Inferior parietal cortex (tissue), 1 donor: ENCODE measurements at regions not wholly inside any gene's neighbourhood (a gene's known extent, or its start where the extent isn't known, plus 50 kb on each side); places are given as distances from the start of the nearest gene placed in this dataset.

Experiments
- DNase-seq: peaks from one replicate; pipeline ENCODE4 v3.0.0-alpha.2; 2016; ENCODE audit errors: extremely low spot score

DNA sequence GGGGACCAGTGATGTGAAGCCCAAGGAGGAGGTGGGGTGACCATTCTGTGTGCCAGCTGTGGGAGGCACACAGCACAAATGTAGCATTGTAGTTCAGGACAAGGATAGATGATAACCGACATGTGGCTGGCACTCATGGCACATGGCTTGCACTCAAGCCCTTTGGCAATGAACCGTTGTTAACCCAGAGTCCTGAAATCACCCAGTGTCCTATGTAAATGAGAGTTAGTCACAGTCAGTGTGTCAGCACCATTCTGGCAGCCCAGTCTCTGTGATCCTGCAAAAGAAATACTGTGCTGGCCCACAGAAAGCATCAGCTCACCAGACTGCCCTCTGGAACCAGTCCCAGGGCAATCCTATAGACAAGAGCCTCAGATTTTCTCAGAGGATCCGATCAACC, 339.3 kb downstream of the MID1IP1 start:
- DNase-seq = no peak

DNA sequence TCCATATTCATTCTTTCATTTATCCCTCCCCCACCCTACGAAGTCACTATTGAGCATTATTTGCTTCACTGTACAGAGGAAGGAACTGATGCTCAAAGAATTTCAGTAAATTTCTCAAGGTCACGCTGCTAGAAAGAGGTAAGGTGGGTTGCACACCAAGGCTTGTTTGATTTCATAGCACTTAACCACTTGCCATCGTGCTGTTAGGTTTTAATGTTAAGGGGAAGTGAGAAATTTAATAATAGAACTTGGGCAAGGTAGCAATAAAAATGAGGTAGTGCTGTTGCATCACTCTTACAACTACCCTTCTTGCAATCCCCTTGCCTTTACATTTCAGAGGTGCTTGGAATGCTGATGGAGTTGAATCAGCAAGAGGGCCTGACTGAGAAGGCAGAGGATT, 343.1 kb downstream of the MID1IP1 start:
- no peak for DNase-seq

- no peak for DNase-seq
These were observed 343.7 kb downstream of the MID1IP1 start for GRCh38 chrX:39144956-39145355.

- no peak for DNase-seq
These were observed 344.6 kb downstream of the MID1IP1 start for GRCh38 chrX:39145859-39146258.

DNA sequence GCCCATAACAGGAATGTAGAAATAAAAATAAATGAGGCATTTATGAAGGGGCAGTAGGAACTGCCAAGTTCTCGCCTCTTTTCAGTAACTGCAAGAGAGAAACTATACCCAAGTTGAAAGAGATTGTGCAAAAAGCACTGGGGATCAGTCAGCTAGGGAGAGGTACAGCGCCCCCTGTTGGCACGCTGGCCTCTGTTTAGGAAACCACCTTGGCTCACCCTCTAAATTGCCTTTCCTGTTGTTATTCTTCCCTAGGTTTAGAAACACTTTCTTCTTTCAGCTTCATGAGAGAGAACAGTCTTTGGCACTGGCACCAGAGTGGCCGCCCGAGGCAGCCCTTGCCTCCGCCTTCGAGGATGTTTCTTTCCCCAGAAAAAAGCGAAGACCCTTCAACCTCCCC, 348.5 kb downstream of the MID1IP1 start:
- peak; percentile 55 for DNase-seq

GRCh38 chrX:39150220-39150619, 349.0 kb downstream of the MID1IP1 start:
- no peak for DNase-seq

DNA sequence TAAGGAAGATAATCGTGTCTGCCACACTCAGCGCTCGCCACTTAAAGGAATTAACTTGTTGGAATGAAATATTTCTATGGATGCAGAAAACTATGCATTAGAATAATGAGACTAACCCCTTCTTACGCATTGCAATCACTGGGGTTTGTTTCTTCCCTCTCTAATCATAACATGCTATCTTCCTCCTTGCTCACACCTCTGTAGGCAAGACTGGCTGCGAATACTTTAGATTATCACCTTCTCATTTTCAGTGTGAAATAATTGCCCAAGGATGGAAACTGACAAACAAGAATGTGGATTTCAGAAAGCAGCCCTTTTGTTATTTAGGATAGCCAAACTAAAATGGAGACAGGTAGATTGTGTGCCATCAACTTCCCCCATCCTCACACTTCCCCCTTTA, 349.4 kb downstream of the MID1IP1 start:
- no peak for DNase-seq

DNA sequence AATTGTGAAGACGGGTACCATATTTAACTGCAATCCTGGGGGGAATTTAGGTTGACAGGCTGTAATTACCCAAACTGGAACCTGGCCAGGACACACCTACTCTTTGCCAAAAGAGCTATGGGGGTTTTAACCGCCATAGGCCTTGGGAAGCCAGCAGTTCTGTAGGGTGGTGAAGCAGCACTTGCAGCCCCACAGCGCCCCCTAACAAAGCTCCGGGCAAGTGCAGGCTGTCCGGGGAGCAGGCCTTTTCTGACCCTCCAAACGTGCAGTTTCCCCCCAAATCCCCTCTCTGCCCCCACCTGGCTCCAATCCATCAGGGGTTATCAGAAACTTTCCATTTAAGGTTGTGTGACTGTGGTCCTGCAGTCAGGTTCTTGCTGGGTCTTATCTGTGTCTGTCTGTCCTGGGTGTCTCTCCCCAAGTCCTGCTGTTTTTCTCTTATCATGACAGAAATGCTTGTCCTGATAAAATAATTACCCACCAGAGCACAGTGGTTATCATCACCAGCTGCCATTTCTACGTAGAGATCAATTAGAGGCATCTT, 350.9 kb downstream of the MID1IP1 start:
- peak; percentile 12 for DNase-seq

GRCh38 chrX:39156051-39156450, 354.8 kb downstream of the MID1IP1 start:
- DNase-seq = no peak

- DNase-seq = no peak
These were observed 355.7 kb downstream of the MID1IP1 start for GRCh38 chrX:39157006-39157405.

DNA sequence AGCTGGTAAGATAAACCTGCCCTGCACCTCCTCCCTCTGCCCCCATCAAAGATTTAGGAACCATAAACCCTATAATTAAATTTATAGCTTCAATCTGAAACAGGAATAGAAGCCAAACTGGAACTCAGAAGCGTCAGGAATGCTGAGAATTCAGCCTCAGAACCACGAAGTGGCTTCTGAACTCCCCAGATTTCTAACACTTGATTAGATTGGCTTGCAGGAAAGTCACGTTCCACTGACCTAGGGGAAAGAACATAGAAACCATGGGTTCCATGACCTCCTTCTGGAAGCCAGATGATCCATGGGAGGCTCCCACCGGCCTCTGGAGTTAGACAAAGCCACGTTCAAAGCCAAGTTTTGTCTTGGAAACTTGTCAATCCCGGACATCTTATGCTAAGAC, 356.5 kb downstream of the MID1IP1 start:
- no peak for DNase-seq

DNA sequence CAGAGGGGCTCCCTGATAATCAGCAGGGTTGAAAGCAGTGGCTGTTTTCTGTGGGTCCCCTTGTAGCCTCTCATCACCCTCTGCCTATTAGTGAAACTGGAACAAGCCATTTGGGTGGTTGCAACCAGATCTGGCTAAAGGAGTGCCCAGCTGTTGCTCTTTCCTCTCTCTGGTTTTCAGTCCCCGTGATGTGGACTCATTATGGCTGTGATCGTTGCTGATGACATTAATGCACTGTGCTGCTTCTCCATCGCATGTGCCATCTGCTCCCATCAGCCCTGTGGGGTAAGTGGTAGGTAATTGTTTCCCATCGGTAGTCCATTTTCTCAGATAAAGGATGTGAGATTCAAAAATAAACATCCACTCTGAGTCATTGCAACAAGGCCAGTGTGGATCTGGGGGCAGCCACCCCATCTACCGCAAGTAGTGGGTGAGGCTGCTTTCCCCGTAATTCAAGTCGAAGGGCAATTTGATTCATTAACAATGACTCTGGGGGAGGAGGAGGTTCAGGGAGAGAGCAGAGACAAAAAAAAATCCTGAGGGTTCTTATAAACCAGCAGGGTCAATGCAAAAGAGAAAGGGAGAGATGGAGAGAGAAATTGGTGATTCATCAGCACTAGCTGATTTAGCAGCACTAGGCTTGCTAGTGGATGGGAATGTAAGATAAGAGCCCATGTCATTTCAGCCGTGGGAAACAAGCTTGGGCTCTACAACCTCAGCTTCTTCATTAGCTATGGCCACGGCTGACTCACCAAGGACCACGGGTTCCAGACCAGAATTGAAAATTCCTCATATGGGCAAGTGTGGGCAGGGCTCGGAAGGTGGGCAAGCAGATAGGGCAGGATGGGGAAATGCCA, 357.8 kb downstream of the MID1IP1 start:
- DNase-seq = no peak

- no peak for DNase-seq
These were observed 358.8 kb downstream of the MID1IP1 start for GRCh38 chrX:39159921-39160507.

DNA sequence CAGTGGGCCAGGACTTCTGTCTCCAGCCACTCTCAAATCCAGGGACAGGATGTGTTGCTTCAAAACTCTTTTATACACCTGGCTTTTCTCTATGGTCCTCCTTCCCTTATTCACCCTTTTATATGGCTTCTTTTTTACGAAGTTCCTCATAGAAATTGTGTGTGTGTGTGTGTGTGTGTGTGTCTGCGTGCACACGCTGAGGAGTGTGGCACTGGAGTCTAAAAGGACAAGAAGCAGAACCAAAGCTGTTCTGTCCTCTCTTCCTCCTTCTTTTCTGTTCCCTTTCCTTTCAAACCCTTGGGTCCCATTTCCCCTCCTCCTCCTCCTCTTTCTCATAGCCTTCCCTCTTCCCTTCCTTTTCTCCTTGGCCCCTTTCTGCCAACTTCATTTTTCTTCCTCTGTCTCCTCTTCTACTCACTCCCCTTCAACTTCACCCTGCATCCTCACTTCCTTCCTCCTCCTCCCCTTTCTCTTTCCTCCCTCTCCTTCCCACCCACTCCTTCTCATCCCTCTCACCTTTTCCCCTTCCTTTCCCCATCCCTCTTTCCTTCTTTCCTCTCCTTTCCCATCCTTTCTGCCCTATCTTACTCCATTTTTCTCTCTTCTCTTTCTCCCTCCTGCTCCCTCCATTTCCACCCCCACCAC, 360.5 kb downstream of the MID1IP1 start:
- DNase-seq = no peak

DNA sequence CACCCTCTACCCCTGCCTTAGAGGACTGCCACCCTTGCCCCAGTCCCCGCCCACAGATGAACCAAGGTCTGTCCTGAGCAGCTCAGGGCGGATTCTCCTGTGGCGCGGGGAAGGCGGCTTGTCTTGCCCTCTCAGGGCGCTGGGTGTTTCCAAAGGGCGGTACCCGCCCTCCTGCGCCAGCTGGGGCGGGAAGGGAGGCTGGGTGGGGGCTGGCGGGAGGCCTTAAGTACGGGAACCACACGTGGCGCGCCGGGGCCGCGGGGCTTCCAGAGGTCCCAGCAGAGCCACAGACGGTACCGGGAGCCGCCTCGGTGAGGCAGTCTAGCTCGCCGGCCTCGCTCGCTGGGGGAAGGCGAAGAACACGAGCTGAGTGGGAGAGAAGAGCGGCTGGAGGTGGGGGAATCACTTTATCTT, 361.1 kb downstream of the MID1IP1 start:
- DNase-seq = no peak

- DNase-seq = no peak
These were observed 362.4 kb downstream of the MID1IP1 start for GRCh38 chrX:39163581-39164126.

DNA sequence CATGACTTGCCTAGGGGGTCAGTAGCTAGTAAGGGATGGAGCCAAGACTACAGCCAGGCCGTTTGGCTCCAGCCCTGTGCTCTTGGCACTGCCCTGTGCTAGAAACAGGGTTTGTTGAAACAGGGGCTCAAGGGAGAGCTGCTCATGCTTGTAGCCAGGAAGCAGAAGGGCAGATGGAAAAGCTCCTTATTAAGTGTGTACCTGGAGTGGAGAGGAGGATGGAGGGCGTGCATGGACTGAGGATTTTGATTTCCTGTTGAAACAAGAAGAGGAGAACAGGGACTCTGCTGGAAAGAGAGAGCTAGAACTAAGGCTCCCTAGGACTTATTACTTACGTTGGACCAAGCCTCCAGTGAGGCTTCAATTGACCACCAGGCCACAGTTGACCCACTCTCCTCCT, 363.0 kb downstream of the MID1IP1 start:
- no peak for DNase-seq

- no peak for DNase-seq
These were observed 363.9 kb downstream of the MID1IP1 start for GRCh38 chrX:39165185-39165584.

- no peak for DNase-seq
These were observed 364.5 kb downstream of the MID1IP1 start for GRCh38 chrX:39165773-39166172.

GRCh38 chrX:39167791-39168190, 366.5 kb downstream of the MID1IP1 start:
- no peak for DNase-seq

DNA sequence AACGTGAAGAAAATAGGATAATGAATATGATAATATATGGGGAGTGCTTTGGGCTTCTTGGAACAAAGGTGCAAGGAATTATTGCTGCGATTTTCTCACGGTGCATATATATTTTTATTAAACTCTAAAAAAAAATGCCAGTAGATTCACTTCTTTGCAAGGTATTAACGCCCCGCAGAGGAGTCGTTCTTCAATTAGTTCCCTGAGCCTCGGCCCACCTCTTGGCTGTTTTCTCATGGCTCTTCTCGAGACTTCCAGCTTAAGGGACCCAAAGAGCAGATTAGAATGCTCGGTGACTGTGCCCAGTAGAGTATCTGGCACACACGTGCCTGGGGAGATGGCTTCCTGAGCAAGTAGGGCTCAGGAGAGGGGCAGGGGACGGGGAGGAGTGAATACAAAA, 367.4 kb downstream of the MID1IP1 start:
- DNase-seq = no peak

DNA sequence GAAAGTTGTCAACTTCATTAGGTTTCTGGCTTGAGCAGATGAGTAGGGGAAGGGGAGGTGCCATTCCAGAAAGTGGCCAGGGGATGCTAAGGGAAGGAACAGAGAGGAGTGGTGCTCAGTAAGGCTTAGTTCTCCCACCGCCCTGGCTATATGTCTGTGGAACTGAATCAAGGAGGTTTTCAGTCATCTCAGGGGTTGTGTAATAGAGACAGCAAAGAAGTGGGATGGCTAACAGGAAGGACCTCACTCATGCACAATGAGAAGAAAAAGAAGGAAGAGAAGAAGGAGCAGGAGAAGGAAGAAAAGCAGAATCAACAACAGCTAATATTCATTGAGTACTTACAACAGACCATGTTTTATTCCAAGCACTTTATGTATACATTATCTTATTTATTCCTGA, 368.7 kb downstream of the MID1IP1 start:
- DNase-seq = no peak
